ENCODE measurements at regions not wholly inside any gene's neighbourhood (a gene's known extent, or its start where the extent isn't known, plus 50 kb on each side); places are given as distances from the start of the nearest gene placed in this dataset.

DNA sequence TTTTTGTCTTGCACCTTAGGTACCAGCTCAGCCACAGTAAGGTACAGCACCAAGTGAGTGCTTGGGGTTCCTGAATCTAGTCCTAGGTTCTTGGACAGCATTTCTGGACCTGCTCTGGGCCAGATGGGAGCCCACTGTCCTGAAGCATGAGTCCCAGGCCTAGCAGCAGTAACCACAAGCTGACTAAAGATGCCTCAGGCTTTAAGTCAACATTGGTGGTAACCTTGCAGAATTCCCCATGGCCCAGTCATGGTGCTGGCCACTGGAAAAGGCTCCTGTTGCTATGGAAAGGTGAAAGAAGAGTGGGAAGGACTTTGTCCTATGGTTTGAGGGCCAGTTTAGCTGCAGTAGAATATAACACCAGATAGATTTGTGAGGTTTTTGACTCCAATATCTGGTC lies 86.9 kb upstream of the CLEC14A start:
- TF ChIP-seq, protein P1, sequence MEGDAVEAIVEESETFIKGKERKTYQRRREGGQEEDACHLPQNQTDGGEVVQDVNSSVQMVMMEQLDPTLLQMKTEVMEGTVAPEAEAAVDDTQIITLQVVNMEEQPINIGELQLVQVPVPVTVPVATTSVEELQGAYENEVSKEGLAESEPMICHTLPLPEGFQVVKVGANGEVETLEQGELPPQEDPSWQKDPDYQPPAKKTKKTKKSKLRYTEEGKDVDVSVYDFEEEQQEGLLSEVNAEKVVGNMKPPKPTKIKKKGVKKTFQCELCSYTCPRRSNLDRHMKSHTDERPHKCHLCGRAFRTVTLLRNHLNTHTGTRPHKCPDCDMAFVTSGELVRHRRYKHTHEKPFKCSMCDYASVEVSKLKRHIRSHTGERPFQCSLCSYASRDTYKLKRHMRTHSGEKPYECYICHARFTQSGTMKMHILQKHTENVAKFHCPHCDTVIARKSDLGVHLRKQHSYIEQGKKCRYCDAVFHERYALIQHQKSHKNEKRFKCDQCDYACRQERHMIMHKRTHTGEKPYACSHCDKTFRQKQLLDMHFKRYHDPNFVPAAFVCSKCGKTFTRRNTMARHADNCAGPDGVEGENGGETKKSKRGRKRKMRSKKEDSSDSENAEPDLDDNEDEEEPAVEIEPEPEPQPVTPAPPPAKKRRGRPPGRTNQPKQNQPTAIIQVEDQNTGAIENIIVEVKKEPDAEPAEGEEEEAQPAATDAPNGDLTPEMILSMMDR (IDR thresholded peaks at IDR 0.05) = no peak

GRCh38 chr14:38339696-38340095 lies 83.8 kb upstream of the CLEC14A start:
- Histone ChIP-seq H3K4me1 (no peaks in the 10 kb centered on the region), H3K27me3 (no peaks in the 10 kb centered on the region), H3K9ac (ENCODE audit: low read depth in 2 of 2, low read length in 2 of 2) (no peak overlapping the region), H3K9me3 (no peaks in the 10 kb centered on the region), H3K4me3 (no peak overlapping the region), H3K36me3 (no peaks in the 10 kb centered on the region), H3K27ac (no peak overlapping the region)
- intact Hi-C loops (cut with DNase I) = no loop called here
- TF ChIP-seq, protein P1 (IDR thresholded peaks at IDR 0.05) = no peak
- no peak for DNase-seq

More for the DNA sequence above, 86.9 kb upstream of the CLEC14A start:
- Histone ChIP-seq H3K9ac (ENCODE audit: low read depth in 2 of 2, low read length in 2 of 2) (no peak overlapping the region), H3K4me3 (no peak overlapping the region), H3K9me3 (no peaks in the 10 kb centered on the region), H3K27me3 (no peaks in the 10 kb centered on the region), H3K4me1 (no peaks in the 10 kb centered on the region), H3K36me3 (no peaks in the 10 kb centered on the region), H3K27ac (no peak overlapping the region)
- intact Hi-C loops (cut with DNase I) = no loop called here
- DNase-seq = no peak

GRCh38 chr14:38336298-38336697 lies 80.4 kb upstream of the CLEC14A start:
- intact Hi-C loops (cut with DNase I) = no loop called here

DNA sequence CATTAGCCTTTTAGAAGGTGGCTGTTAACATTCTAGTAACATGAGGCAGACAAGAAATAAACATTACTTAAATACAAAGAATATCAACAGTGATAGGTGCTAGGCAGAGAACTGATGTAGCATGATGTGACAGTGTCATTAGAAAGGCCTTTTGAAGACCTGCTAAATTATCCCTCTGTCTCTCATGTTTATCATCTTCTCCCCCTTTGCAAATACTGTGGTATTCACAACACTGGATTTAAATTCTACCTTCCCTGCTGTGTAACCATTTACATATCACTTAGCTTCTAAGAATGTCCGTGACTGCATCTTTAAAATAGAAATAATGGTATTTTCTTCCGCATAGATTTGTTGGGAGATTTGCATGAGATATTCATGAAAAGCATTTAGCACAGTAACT lies 74.4 kb upstream of the CLEC14A start:
- DNase-seq = no peak
- H3K4me1 ChIP-seq = no peaks in the 10 kb centered on the region
- no peak overlapping the region for H3K27ac ChIP-seq
- H3K36me3 ChIP-seq = no peaks in the 10 kb centered on the region
- H3K27me3 ChIP-seq = no peaks in the 10 kb centered on the region
- TF ChIP-seq, protein P1 (IDR thresholded peaks at IDR 0.05) = no peak
- H3K4me3 ChIP-seq = no peak overlapping the region
- no peaks in the 10 kb centered on the region for H3K9me3 ChIP-seq
- H3K9ac ChIP-seq (ENCODE audit: low read depth in 2 of 2, low read length in 2 of 2) = no peak overlapping the region
- intact Hi-C loops (cut with DNase I) = no loop called here

More at GRCh38 chr14:38336298-38336697, 80.4 kb upstream of the CLEC14A start:
- Histone ChIP-seq H3K9ac (ENCODE audit: low read depth in 2 of 2, low read length in 2 of 2) (no peak overlapping the region), H3K36me3 (no peaks in the 10 kb centered on the region), H3K4me1 (no peaks in the 10 kb centered on the region), H3K9me3 (no peaks in the 10 kb centered on the region), H3K4me3 (no peak overlapping the region), H3K27ac (no peak overlapping the region), H3K27me3 (no peaks in the 10 kb centered on the region)
- no peak for DNase-seq
- TF ChIP-seq, protein P1 (IDR thresholded peaks at IDR 0.05) = no peak

GRCh38 chr14:38329246-38329645 lies 73.4 kb upstream of the CLEC14A start:
- H3K27me3 ChIP-seq = no peaks in the 10 kb centered on the region
- DNase-seq = no peak
- no peaks in the 10 kb centered on the region for H3K4me1 ChIP-seq
- H3K27ac ChIP-seq = no peak overlapping the region
- TF ChIP-seq, protein P1 (IDR thresholded peaks at IDR 0.05) = no peak
- intact Hi-C loops (cut with DNase I) = no loop called here
- no peaks in the 10 kb centered on the region for H3K36me3 ChIP-seq
- H3K9me3 ChIP-seq = no peaks in the 10 kb centered on the region
- H3K9ac ChIP-seq (ENCODE audit: low read depth in 2 of 2, low read length in 2 of 2) = no peak overlapping the region
- H3K4me3 ChIP-seq = no peak overlapping the region

- no peak overlapping the region for H3K4me3 ChIP-seq
- TF ChIP-seq, protein P1 (IDR thresholded peaks at IDR 0.05) = no peak
- H3K4me1 ChIP-seq = no peaks in the 10 kb centered on the region
- no peaks in the 10 kb centered on the region for H3K9me3 ChIP-seq
- intact Hi-C loops (cut with DNase I) = no loop called here
- H3K27ac ChIP-seq = no peak overlapping the region
- no peaks in the 10 kb centered on the region for H3K36me3 ChIP-seq
- DNase-seq = no peak
- no peaks in the 10 kb centered on the region for H3K27me3 ChIP-seq
- H3K9ac ChIP-seq (ENCODE audit: low read depth in 2 of 2, low read length in 2 of 2) = no peak overlapping the region
These were observed 61.0 kb upstream of the CLEC14A start for GRCh38 chr14:38316922-38317321.
